Pancreas (tissue), 10 donors: ENCODE measurements at regions not wholly inside any gene's neighbourhood (a gene's known extent, or its start where the extent isn't known, plus 50 kb on each side); places are given as distances from the start of the nearest gene placed in this dataset.
A peak's percentile ranks its signal among the peaks of the same experiment; 100 is the strongest.

Experiments
- ATAC-seq, 4 donors: fragments of 200-7000 bp; cut with Tn5 transposase; one replicate each; pipeline versions ENCODE4 v1.8.0 to v1.9.1; 2020; ENCODE audit warnings: mild to moderate bottlenecking in 4 of 4, moderate library complexity in 4 of 4
- DNase-seq, 6 donors: peaks; one replicate each; pipeline ENCODE4 v3.0.0-alpha.2; 2020
- FAIRE-seq: peaks from 2 replicates; lab custom pipeline; 2012; peaks lifted over from hg19 to GRCh38; lab: Jason Lieb, UNC
- H3K27ac ChIP-seq, 4 donors: fragments of 200-600 bp; sonication (generic); 1 replicate in 3 of 4; 2 replicates in 1 of 4; pipeline versions ENCODE4 v1.5.0 to v1.8.0; 2020
- H3K27me3 ChIP-seq, 4 donors: fragments of 200-600 bp; one replicate each; pipeline ENCODE4 v1.8.0; 2021
- H3K36me3 ChIP-seq, 3 donors: fragments of 200-600 bp; sonication (generic) in 1 of 3; one replicate each; pipeline versions ENCODE4 v1.5.0 to v1.8.0; 2020 to 2021
- H3K4me1 ChIP-seq, 3 donors: fragments of 200-600 bp; one replicate each; pipeline ENCODE4 v1.8.0; 2021
- H3K4me3 ChIP-seq, 4 donors: fragments of 200-600 bp; sonication (generic) in 2 of 4; one replicate each; pipeline versions ENCODE4 v1.5.0 to v1.8.0; 2020 to 2021
- H3K9me3 ChIP-seq, 4 donors: fragments of 200-600 bp; one replicate each; pipeline ENCODE4 v1.8.0; 2021
- WGBS, 2 donors: extraction: QIAGEN DNeasy Blood & Tissue Kit; methylation state at CpG; one replicate each; pipeline ENCODE4 v1.1.7; 2013; 5-methylcytosine and 5-hydroxymethylcytosine counted together
- intact Hi-C, 3 donors: fragments of 100-400 bp; cut with DNase I; formaldehyde crosslinking; loops; one replicate each; pipeline versions ENCODE4 v1.11.1 to v1.14.2; 2022
- TF ChIP-seq, protein P1 (sequence below), 4 donors: fragments of 200-600 bp; sonication (generic) in 3 of 4; IDR thresholded peaks; one replicate each; pipeline versions ENCODE4 v1.5.0 to v1.8.0; 2021; ENCODE audit warnings: antibody characterized with exemption in 4 of 4
- donor health status: healthy with polysubstance abuse.
- donor health status: DM: no; HTN: no; CAD: no; lungs with moderate emphysema.
- donor health status: DM: no; HTN: no; CAD: no.
- donor health status: control.
- donor health status: control.
- donor health status: Bipolar disorder and iron deficiency.
- donor health status: DM: yes; HTN: yes; CAD: no.
- donor health status: DM: no; HTN: no; CAD: no.
- donor health status: DM: no; HTN: no; CAD: no.
- donor health status: DM: yes; HTN: yes; CAD: no.

DNA sequence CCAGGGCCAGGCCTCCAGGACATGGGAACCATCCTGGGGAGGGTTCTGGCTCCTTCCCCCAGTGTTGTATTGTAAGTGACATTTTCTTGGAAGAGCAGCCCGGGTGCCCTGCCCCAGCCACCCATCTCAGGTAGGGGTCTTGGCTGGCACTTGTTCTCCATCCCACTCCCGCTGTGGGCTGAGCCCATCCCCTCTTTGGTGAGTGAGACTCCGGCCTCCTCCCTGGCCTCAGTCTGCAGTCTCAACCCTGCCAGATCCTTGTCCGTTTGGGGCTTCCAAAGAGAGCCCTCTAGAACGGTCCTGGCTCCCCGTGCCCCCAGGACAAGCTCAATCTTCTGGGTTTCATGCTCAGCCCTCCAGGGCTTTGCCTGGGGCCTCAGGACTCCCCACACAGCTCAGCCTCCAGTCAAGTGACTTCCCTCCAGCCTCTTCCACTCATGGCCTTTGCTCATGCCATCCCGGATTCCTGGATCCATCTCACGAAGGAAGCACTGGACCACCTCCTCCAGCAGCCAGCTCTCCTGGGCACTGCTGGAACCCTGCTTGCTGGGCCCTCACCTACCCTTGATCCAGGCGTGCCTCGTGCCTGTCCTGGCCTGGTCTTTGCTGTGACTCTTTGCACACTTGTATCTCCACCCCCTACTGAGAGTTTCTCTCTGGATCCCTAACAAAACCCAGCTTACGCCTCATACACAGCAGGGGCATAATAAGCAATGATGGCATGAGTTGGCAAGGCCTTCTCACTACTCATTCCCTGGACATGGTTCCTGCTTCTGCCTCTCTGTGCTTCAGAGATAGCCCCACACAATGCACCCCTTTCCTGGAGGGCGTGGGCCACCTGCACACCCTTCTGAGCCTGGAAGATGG, 297.4 kb upstream of the RTL1 start:
- WGBS, 2 donors = 83 to 90% methylated on average over 12 of the region's 12 CpGs
- FAIRE-seq (no peak), DNase-seq (peak in 1 of 6 donors; percentile 7), ATAC-seq (no peak)
- no peaks in the 10 kb centered on the region for H3K4me1 ChIP-seq
- no peaks in the 10 kb centered on the region for H3K27me3 ChIP-seq
- no peaks in the 10 kb centered on the region for H3K9me3 ChIP-seq
- TF ChIP-seq, protein P1, sequence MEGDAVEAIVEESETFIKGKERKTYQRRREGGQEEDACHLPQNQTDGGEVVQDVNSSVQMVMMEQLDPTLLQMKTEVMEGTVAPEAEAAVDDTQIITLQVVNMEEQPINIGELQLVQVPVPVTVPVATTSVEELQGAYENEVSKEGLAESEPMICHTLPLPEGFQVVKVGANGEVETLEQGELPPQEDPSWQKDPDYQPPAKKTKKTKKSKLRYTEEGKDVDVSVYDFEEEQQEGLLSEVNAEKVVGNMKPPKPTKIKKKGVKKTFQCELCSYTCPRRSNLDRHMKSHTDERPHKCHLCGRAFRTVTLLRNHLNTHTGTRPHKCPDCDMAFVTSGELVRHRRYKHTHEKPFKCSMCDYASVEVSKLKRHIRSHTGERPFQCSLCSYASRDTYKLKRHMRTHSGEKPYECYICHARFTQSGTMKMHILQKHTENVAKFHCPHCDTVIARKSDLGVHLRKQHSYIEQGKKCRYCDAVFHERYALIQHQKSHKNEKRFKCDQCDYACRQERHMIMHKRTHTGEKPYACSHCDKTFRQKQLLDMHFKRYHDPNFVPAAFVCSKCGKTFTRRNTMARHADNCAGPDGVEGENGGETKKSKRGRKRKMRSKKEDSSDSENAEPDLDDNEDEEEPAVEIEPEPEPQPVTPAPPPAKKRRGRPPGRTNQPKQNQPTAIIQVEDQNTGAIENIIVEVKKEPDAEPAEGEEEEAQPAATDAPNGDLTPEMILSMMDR (IDR thresholded peaks at IDR 0.05) = no peak
- H3K4me3 ChIP-seq = no peak overlapping the region
- intact Hi-C loops = no loop called here
- H3K36me3 ChIP-seq = no peaks in the 10 kb centered on the region
- H3K27ac ChIP-seq = no peak overlapping the region

DNA sequence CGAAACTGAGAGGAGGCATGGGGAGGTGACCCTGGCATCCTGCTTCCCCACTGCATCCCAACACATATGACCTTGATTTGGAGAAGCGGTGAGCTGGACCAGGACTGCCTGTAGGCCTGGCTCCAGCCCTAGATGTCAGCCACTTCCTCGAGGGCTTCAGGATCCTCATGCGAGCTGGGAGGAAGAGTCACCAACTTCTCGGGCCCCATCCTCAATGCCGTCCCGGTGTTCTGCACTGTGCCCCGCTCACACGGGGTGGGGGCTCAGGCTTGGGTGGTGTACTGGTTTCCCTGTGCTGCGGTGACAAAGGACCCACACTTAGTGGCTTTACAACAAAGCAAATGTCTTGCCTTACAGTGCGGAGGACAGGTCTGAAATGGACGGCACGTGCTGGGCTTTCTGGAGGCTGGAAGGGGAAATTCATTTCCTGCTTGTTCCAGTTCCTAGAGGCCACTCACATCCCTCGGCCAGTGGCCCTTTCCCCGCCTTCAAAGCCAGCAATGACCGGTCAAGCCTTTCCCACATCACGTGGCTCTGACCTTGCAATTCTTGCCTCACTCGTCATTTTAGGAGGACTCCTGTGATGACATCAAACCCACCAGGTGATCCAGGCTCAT, 298.1 kb upstream of the RTL1 start:
- no peak for ATAC-seq
- Histone ChIP-seq H3K4me1 (no peaks in the 10 kb centered on the region), H3K4me3 (no peak overlapping the region), H3K27me3 (no peaks in the 10 kb centered on the region), H3K36me3 (no peaks in the 10 kb centered on the region), H3K9me3 (no peaks in the 10 kb centered on the region), H3K27ac (no peak overlapping the region)
- TF ChIP-seq, protein P1 (IDR thresholded peaks at IDR 0.05) = no peak
- 82 to 87% methylated on average over 18 of the region's 18 CpGs for WGBS, 2 donors
- FAIRE-seq = no peak
- intact Hi-C loops = no loop called here
- peak in 1 of 6 donors; percentile 4 for DNase-seq

DNA sequence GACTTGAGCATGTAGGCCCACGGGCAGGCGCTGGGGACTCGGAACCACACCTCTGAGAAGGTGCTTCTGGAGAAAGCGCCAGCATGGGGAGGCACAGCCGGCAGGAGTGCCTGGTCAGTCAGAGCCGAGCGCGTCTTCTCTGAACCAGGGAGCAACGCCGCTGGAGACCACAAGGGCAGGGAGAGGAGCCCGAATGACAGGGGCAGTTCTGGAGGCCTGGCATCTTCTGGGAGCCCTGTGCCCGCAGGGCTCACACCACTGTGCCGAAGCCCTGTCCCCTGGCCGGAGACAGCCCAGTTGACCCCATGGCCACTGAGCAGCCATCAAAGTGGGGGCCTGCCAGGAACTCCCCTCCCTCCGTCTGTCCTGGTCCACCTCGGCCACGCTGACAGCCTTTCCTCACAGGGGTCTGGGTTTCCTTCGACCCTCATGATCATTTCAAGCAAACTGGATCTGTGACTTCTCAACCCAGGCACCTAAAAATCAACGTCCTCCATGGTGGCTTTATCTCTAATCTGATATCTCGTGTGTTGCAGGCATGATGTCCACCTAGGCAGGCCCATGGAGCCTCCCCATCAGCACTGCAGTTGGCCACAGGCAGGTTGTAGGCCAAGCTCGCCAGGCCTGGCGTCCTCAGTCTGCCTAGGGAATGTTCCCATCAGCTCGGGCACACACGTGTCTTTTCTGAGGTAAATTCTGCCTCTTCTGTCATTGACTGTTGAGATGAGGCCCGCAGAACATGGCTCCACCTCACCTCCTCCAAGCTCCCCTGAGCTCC, 299.3 kb upstream of the RTL1 start:
- no peaks in the 10 kb centered on the region for H3K4me1 ChIP-seq
- no peaks in the 10 kb centered on the region for H3K36me3 ChIP-seq
- intact Hi-C loops = no loop called here
- no peak for ATAC-seq
- WGBS, 2 donors = 83 to 86% methylated on average over 25 of the region's 25 CpGs
- TF ChIP-seq, protein P1 (IDR thresholded peaks at IDR 0.05) = no peak
- no peak for FAIRE-seq
- no peak overlapping the region for H3K4me3 ChIP-seq
- DNase-seq = peak in 1 of 6 donors; percentile 8
- H3K27ac ChIP-seq = no peak overlapping the region
- H3K9me3 ChIP-seq = no peaks in the 10 kb centered on the region
- no peaks in the 10 kb centered on the region for H3K27me3 ChIP-seq

DNA sequence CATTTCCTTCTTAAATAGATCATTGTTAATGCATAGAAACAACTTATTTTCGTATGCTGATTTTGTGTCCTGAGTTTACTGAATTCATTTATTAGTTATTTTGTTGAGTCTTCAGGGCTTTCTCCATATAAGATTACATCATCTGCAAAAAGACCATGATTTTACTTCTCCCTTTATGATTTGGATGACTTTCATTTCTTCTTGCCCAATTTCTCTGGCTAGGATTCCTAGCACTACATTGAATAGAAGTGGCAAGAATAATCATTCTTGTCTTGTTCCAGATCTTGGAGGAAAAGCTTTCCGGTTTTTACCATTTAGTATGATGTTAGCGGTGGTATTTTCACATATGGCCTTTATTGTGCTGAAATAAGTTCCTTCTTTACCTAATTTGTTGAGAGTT, 303.0 kb upstream of the RTL1 start:
- FAIRE-seq (no peak), DNase-seq (no peak), ATAC-seq (no peak)
- Histone ChIP-seq H3K27me3 (no peaks in the 10 kb centered on the region), H3K4me1 (no peaks in the 10 kb centered on the region), H3K9me3 (peaks cover 0 to 5% (median 2%) of the 10 kb centered on the region in 4 donors), H3K36me3 (no peaks in the 10 kb centered on the region), H3K27ac (no peak overlapping the region), H3K4me3 (no peak overlapping the region)
- WGBS, 2 donors = 61 to 83% methylated on average over 3 of the region's 3 CpGs
- TF ChIP-seq, protein P1 (IDR thresholded peaks at IDR 0.05) = no peak
- intact Hi-C loops = no loop called here
